22Rv1 (cell line): ENCODE measurements at regions not wholly inside any gene's neighbourhood (a gene's known extent, or its start where the extent isn't known, plus 50 kb on each side); places are given as distances from the start of the nearest gene placed in this dataset.

Source experiments
- ZFX ChIP-seq: fragments of 450-650 bp; IDR thresholded peaks from 2 replicates; pipeline ENCODE4 v1.6.1; 2017; ENCODE audit warnings: antibody characterized with exemption, borderline replicate concordance
- TF ChIP-seq, protein P1 (sequence below): fragments of 450-650 bp; IDR thresholded peaks from 2 replicates; pipeline ENCODE4 v1.5.1; 2017; ENCODE audit warnings: mild to moderate bottlenecking

- TF ChIP-seq, protein P1, sequence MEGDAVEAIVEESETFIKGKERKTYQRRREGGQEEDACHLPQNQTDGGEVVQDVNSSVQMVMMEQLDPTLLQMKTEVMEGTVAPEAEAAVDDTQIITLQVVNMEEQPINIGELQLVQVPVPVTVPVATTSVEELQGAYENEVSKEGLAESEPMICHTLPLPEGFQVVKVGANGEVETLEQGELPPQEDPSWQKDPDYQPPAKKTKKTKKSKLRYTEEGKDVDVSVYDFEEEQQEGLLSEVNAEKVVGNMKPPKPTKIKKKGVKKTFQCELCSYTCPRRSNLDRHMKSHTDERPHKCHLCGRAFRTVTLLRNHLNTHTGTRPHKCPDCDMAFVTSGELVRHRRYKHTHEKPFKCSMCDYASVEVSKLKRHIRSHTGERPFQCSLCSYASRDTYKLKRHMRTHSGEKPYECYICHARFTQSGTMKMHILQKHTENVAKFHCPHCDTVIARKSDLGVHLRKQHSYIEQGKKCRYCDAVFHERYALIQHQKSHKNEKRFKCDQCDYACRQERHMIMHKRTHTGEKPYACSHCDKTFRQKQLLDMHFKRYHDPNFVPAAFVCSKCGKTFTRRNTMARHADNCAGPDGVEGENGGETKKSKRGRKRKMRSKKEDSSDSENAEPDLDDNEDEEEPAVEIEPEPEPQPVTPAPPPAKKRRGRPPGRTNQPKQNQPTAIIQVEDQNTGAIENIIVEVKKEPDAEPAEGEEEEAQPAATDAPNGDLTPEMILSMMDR, result no peak
- no peak for TF ChIP-seq ZFX
Measured at GRCh38 chr2:147790580-147790979, 54.2 kb upstream of the ACVR2A start.
